Esophagus muscularis mucosa (tissue), 3 donors: ENCODE measurements at regions not wholly inside any gene's neighbourhood (a gene's known extent, or its start where the extent isn't known, plus 50 kb on each side); places are given as distances from the start of the nearest gene placed in this dataset.

Experiments used
- CTCF ChIP-seq, 3 experiments: fragments of 200-600 bp in 2 of 3; fragments of 450-650 bp in 1 of 3; sonication (generic) in 2 of 3; IDR thresholded peaks; one replicate each; pipeline ENCODE4 v1.5.1; 2017 to 2019; ENCODE audit warnings: antibody characterized with exemption in 3 of 3, mild to moderate bottlenecking in 2 of 3, moderate library complexity in 1 of 3
- POLR2AphosphoS5 ChIP-seq, 2 donors: sonication (generic); formaldehyde crosslinking; IDR thresholded peaks; one replicate each; pipeline ENCODE4 v1.6.1; 2017; ENCODE audit warnings: antibody characterized with exemption in 2 of 2

GRCh38 chr4:110878956-110879355 lies 256.1 kb upstream of the PITX2 start:
- TF ChIP-seq CTCF (IDR thresholded peaks at IDR 0.05): no peak
- TF ChIP-seq POLR2AphosphoS5 (IDR thresholded peaks at IDR 0.05): no peak
